SK-N-SH treated with all-trans-retinoic acid at 6 μM for 48 hours (cell line): ENCODE measurements at regions not wholly inside any gene's neighbourhood (a gene's known extent, or its start where the extent isn't known, plus 50 kb on each side); places are given as distances from the start of the nearest gene placed in this dataset.

Experiments used
- ATAC-seq: fragments of 200-7000 bp; cut with Tn5 transposase; 3 replicates; pipeline ENCODE4 v1.9.1; 2020; ENCODE audit warnings: mild to moderate bottlenecking, moderate library complexity
- ARNTL ChIP-seq: fragments of 450-650 bp; formaldehyde crosslinking; IDR thresholded peaks from 2 replicates; pipeline ENCODE4 v1.5.0; 2020; ENCODE audit warnings: low read depth, mild to moderate bottlenecking, moderate library complexity, borderline replicate concordance
- BACH2 ChIP-seq: fragments of 250-450 bp; sonication (Bioruptor Pico); IDR thresholded peaks from 2 replicates; pipeline ENCODE4 v1.9.0; 2021; ENCODE audit warnings: mild to moderate bottlenecking, borderline replicate concordance
- CSDC2 ChIP-seq: fragments of 250-450 bp; sonication (Bioruptor Pico); IDR thresholded peaks from 2 replicates; pipeline ENCODE4 v1.5.0; 2020; ENCODE audit warnings: mild to moderate bottlenecking, moderate library complexity
- CSRNP3 ChIP-seq: fragments of 250-450 bp; sonication (Bioruptor Pico); IDR thresholded peaks from 2 replicates; pipeline ENCODE4 v1.5.1; 2021; ENCODE audit warnings: mild to moderate bottlenecking, moderate library complexity
- GLIS3 ChIP-seq: fragments of 250-450 bp; sonication (Bioruptor Pico); IDR thresholded peaks from 2 replicates; pipeline ENCODE4 v1.5.0; 2020; ENCODE audit warnings: mild to moderate bottlenecking, moderate library complexity
- ISL1 ChIP-seq: fragments of 250-450 bp; sonication (Bioruptor Pico); IDR thresholded peaks from 2 replicates; pipeline ENCODE4 v2.1.2; 2022; ENCODE audit warnings: mild to moderate bottlenecking, moderate library complexity
- OSR1 ChIP-seq: fragments of 250-450 bp; sonication (Bioruptor Pico); IDR thresholded peaks from 2 replicates; pipeline ENCODE4 v1.8.0; 2022; ENCODE audit warnings: moderate library complexity, mild to moderate bottlenecking, inconsistent platforms
- PATZ1 ChIP-seq: fragments of 250-450 bp; sonication (Bioruptor Pico); IDR thresholded peaks from 2 replicates; pipeline ENCODE4 v1.8.0; 2020; ENCODE audit warnings: mild to moderate bottlenecking, moderate library complexity, borderline replicate concordance
- PPARA ChIP-seq: fragments of 250-450 bp; sonication (Bioruptor Pico); IDR thresholded peaks from 2 replicates; pipeline ENCODE4 v1.5.0; 2020; ENCODE audit warnings: mild to moderate bottlenecking, borderline replicate concordance
- RARB ChIP-seq: fragments of 250-450 bp; sonication (Bioruptor Pico); IDR thresholded peaks from 2 replicates; pipeline ENCODE4 v1.8.0; 2021; ENCODE audit warnings: mild to moderate bottlenecking, moderate library complexity
- SNAI2 ChIP-seq: fragments of 250-450 bp; sonication (Bioruptor Pico); IDR thresholded peaks from 2 replicates; pipeline ENCODE4 v1.5.0; 2020; ENCODE audit warnings: mild to moderate bottlenecking, moderate library complexity
- TOX ChIP-seq: fragments of 250-450 bp; sonication (Bioruptor Pico); IDR thresholded peaks from 2 replicates; pipeline ENCODE4 v1.8.0; 2021; ENCODE audit warnings: mild to moderate bottlenecking, moderate library complexity, borderline replicate concordance
- ZC3H10 ChIP-seq: fragments of 250-450 bp; sonication (Bioruptor Pico); IDR thresholded peaks from 2 replicates; pipeline ENCODE4 v1.5.1; 2021; ENCODE audit warnings: mild to moderate bottlenecking, moderate library complexity
- ZFP3 ChIP-seq: fragments of 250-450 bp; sonication (Bioruptor Pico); IDR thresholded peaks from 2 replicates; pipeline ENCODE4 v1.5.0; 2020; ENCODE audit warnings: mild to moderate bottlenecking, moderate library complexity
- ZNF70 ChIP-seq: fragments of 450-650 bp; formaldehyde crosslinking; IDR thresholded peaks from 2 replicates; pipeline ENCODE4 v1.5.0; 2020; ENCODE audit warnings: mild to moderate bottlenecking, moderate library complexity
- ZNF8 ChIP-seq: fragments of 450-650 bp; formaldehyde crosslinking; IDR thresholded peaks from 2 replicates; pipeline ENCODE4 v1.5.0; 2020; ENCODE audit warnings: mild to moderate bottlenecking, moderate library complexity
- TF ChIP-seq, protein P1 (sequence below): fragments of 250-450 bp; sonication (Bioruptor Pico); IDR thresholded peaks from 2 replicates; pipeline ENCODE4 v1.5.0; 2020; ENCODE audit warnings: mild to moderate bottlenecking, moderate library complexity
- TF ChIP-seq, protein P2 (sequence below): fragments of 250-450 bp; sonication (Bioruptor Pico); IDR thresholded peaks from 2 replicates; pipeline ENCODE4 v1.8.0; 2021; ENCODE audit warnings: low read depth, mild to moderate bottlenecking, moderate library complexity, borderline replicate concordance

DNA sequence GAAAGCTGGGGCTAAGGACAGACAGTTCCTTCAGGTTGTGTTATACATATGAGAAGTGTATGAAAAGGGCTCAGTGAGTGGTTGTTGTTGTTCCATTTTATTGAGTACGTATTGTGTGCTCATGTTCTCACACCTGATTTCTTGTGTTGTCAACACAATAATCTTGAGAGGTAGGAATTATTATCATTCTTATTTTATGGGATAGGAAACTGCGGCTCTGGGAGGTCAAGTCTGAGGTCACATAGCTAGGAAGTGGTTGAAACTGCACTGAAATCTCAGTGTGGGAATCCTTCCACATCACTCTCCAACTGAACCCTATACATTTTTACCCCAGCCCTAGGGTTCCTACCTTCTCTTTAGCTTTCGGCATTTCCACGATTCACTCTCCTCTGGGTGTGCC lies 124.2 kb upstream of the CXCR4 start:
- ATAC-seq = no peak
- no peak for TF ChIP-seq GLIS3
- no peak for TF ChIP-seq RARB

GRCh38 chr2:136239079-136239685 lies 121.2 kb upstream of the CXCR4 start:
- ATAC-seq = no peak
- TF ChIP-seq ARNTL (no peak), OSR1 (no peak), ZNF8 (no peak), CSRNP3 (no peak), TOX (CRISPR knock-in tag) (no peak), SNAI2 (CRISPR knock-in tag) (no peak), BACH2 (no peak), PATZ1 (CRISPR knock-in tag) (no peak), CSDC2 (CRISPR knock-in tag) (no peak)
- TF ChIP-seq, protein P1, sequence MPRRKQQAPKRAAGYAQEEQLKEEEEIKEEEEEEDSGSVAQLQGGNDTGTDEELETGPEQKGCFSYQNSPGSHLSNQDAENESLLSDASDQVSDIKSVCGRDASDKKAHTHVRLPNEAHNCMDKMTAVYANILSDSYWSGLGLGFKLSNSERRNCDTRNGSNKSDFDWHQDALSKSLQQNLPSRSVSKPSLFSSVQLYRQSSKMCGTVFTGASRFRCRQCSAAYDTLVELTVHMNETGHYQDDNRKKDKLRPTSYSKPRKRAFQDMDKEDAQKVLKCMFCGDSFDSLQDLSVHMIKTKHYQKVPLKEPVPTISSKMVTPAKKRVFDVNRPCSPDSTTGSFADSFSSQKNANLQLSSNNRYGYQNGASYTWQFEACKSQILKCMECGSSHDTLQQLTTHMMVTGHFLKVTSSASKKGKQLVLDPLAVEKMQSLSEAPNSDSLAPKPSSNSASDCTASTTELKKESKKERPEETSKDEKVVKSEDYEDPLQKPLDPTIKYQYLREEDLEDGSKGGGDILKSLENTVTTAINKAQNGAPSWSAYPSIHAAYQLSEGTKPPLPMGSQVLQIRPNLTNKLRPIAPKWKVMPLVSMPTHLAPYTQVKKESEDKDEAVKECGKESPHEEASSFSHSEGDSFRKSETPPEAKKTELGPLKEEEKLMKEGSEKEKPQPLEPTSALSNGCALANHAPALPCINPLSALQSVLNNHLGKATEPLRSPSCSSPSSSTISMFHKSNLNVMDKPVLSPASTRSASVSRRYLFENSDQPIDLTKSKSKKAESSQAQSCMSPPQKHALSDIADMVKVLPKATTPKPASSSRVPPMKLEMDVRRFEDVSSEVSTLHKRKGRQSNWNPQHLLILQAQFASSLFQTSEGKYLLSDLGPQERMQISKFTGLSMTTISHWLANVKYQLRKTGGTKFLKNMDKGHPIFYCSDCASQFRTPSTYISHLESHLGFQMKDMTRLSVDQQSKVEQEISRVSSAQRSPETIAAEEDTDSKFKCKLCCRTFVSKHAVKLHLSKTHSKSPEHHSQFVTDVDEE (CRISPR knock-in tag) = no peak

DNA sequence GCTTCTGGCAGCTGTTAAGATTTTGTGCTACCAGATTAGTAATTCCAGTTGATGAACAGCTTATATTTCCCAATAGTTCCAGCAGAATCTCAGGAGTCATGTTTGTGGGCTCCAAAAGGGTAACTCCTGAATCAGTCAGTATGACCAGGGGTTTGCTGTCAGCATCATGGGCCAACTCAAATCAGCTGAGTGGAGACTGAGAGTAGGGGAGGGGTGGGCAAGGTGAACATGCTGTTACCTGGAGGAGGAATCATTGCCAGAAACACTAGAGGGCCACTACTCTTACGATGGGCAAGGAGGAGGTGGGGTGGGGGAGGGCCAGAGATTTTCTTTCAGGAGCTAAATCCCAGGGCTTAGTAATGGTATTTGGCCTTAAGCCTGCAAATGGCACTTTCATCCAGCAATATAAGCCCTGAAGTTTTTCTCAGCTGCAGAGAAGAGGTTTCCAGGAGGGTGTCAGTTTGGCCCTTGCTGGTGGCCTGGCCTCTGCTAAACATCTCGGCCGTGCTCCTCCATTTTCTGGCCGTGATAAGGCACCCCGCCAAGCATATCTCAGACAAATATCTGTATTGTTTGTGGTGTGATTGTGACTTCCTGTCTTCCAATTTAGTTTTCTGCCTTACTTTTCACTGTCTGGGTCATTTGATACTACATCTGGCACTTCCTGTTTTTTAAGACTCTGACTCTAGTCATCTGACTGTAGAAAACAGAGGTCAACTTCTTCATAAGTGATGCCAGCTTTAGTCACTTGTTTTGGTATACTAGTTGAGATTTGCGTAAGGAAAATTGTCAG lies 120.5 kb upstream of the CXCR4 start:
- TF ChIP-seq PPARA (CRISPR knock-in tag) = no peak
- no peak for TF ChIP-seq ZNF8
- no peak for TF ChIP-seq OSR1
- TF ChIP-seq ZNF70 = no peak
- no peak for TF ChIP-seq ISL1 (CRISPR knock-in tag)
- TF ChIP-seq ARNTL = no peak
- TF ChIP-seq CSRNP3 = no peak
- TF ChIP-seq BACH2 = no peak
- TF ChIP-seq ZC3H10 (CRISPR knock-in tag) = no peak
- ATAC-seq = no peak

DNA sequence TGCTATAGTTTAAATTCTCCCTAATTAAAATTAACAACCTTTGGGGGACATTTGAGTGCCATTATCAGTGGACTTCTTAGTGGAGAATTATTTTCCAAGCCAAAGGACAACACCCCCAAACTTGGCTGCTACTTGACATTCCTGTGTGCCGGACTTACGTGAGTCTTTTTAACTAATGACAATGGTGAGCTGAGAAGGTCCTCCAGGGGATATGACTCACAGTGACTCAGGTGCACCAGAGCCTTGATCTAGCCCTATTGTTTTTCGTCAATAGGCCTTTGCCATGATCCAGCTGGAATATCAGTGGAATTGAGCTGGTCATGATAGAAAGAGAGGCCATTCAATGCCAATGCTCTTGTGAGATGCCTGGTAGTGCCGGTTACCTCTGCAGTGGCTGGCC lies 118.1 kb upstream of the CXCR4 start:
- TF ChIP-seq ZFP3 (CRISPR knock-in tag) (no peak), OSR1 (no peak), ZNF70 (no peak), CSRNP3 (no peak), PPARA (CRISPR knock-in tag) (no peak), ARNTL (no peak)
- TF ChIP-seq, protein P1 (CRISPR knock-in tag) = no peak
- TF ChIP-seq, protein P2, sequence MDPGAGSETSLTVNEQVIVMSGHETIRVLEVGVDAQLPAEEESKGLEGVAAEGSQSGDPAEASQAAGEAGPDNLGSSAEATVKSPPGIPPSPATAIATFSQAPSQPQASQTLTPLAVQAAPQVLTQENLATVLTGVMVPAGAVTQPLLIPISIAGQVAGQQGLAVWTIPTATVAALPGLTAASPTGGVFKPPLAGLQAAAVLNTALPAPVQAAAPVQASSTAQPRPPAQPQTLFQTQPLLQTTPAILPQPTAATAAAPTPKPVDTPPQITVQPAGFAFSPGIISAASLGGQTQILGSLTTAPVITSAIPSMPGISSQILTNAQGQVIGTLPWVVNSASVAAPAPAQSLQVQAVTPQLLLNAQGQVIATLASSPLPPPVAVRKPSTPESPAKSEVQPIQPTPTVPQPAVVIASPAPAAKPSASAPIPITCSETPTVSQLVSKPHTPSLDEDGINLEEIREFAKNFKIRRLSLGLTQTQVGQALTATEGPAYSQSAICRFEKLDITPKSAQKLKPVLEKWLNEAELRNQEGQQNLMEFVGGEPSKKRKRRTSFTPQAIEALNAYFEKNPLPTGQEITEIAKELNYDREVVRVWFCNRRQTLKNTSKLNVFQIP (CRISPR knock-in tag) = no peak
- ATAC-seq = no peak
